ENCODE measurements at regions not wholly inside any gene's neighbourhood (a gene's known extent, or its start where the extent isn't known, plus 50 kb on each side); places are given as distances from the start of the nearest gene placed in this dataset.

DNA sequence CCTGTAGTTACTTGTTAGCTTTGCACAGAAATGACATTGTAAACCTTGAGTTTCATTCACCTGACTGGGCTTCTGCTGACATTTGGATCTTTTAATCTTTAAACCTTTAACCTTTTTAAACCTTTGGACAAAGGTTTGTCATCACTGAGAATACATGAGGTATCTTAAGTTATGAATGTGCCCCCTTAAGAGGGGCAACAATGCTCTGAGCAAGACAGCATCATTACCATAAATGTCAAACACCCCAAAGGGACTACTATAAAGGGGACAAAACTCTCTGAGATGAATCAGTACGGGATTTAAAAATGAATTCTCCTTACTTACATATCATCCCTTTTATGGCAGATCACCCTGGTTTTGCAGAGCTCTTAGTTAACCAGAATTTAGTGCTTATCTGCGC, 203.3 kb downstream of the COG6 start:
- TF ChIP-seq, protein P1, sequence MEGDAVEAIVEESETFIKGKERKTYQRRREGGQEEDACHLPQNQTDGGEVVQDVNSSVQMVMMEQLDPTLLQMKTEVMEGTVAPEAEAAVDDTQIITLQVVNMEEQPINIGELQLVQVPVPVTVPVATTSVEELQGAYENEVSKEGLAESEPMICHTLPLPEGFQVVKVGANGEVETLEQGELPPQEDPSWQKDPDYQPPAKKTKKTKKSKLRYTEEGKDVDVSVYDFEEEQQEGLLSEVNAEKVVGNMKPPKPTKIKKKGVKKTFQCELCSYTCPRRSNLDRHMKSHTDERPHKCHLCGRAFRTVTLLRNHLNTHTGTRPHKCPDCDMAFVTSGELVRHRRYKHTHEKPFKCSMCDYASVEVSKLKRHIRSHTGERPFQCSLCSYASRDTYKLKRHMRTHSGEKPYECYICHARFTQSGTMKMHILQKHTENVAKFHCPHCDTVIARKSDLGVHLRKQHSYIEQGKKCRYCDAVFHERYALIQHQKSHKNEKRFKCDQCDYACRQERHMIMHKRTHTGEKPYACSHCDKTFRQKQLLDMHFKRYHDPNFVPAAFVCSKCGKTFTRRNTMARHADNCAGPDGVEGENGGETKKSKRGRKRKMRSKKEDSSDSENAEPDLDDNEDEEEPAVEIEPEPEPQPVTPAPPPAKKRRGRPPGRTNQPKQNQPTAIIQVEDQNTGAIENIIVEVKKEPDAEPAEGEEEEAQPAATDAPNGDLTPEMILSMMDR (IDR thresholded peaks at IDR 0.05; ENCODE audit: poor library complexity): no peak
- TF ChIP-seq EZH2 (IDR thresholded peaks at IDR 0.05; ENCODE audit: borderline replicate concordance): no peak
- H3K4me2 ChIP-seq: no peak overlapping the region
- no peak overlapping the region for H3K4me3 ChIP-seq
- no peak for DNase-seq (ENCODE audit: low spot score)
- H2AFZ ChIP-seq: no peak overlapping the region
- no peaks in the 10 kb centered on the region for H3K79me2 ChIP-seq
- H3K9me2 ChIP-seq (replicated peaks; ENCODE audit: insufficient read depth): no peaks in the 10 kb centered on the region
- 63% methylated on average over 2 of the region's 2 CpGs for WGBS (ENCODE audit: low lambda C conversion rate, missing lambda C conversion rate)
- no peaks in the 10 kb centered on the region for H3K27me3 ChIP-seq
- no peaks in the 10 kb centered on the region for H3K36me3 ChIP-seq (replicated peaks; ENCODE audit: insufficient read depth, low read depth)
- H3K4me1 ChIP-seq (ENCODE audit: insufficient read depth): no peaks in the 10 kb centered on the region
- no peak overlapping the region for H3K27ac ChIP-seq
- H4K20me1 ChIP-seq (ENCODE audit: insufficient read depth, poor library complexity, severe bottlenecking): no peaks in the 10 kb centered on the region
- no peaks in the 10 kb centered on the region for H3K9me3 ChIP-seq (ENCODE audit: low read depth)

DNA sequence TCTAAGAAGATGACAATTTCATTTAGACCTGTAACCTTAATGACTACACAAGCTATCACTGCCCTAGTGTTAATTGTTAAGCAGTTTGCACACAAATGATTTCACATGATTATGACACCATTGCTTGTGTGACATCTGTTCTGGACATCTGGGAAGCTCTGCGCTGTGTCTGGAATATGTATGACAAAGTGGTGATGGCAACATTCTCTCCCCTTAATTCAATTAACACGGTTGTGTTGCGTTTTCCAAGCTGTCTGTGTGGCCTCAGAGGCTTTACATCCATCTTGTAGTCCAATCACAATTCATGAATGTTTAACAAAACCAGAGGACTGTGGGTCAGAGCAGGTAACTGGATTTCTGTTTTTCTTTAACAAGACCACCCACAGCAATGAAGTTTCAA, 204.4 kb downstream of the COG6 start:
- Histone ChIP-seq H3K4me1 (ENCODE audit: insufficient read depth) (no peaks in the 10 kb centered on the region), H3K27ac (no peak overlapping the region), H3K9me3 (ENCODE audit: low read depth) (no peaks in the 10 kb centered on the region), H2AFZ (no peak overlapping the region), H3K27me3 (no peaks in the 10 kb centered on the region), H3K36me3 (replicated peaks; ENCODE audit: insufficient read depth, low read depth) (no peaks in the 10 kb centered on the region), H3K9me2 (replicated peaks; ENCODE audit: insufficient read depth) (no peaks in the 10 kb centered on the region), H4K20me1 (ENCODE audit: insufficient read depth, poor library complexity, severe bottlenecking) (no peaks in the 10 kb centered on the region), H3K79me2 (no peaks in the 10 kb centered on the region), H3K4me2 (no peak overlapping the region), H3K4me3 (no peak overlapping the region)
- 76% methylated on average over 3 of the region's 3 CpGs for WGBS (ENCODE audit: low lambda C conversion rate, missing lambda C conversion rate)
- TF ChIP-seq, protein P1 (IDR thresholded peaks at IDR 0.05; ENCODE audit: poor library complexity): no peak
- TF ChIP-seq EZH2phosphoT487 (IDR thresholded peaks at IDR 0.05; ENCODE audit: low read depth, severe bottlenecking, unreplicated experiment) (no peak), EZH2 (IDR thresholded peaks at IDR 0.05; ENCODE audit: borderline replicate concordance) (no peak)
- no peak for DNase-seq (ENCODE audit: low spot score)

DNA sequence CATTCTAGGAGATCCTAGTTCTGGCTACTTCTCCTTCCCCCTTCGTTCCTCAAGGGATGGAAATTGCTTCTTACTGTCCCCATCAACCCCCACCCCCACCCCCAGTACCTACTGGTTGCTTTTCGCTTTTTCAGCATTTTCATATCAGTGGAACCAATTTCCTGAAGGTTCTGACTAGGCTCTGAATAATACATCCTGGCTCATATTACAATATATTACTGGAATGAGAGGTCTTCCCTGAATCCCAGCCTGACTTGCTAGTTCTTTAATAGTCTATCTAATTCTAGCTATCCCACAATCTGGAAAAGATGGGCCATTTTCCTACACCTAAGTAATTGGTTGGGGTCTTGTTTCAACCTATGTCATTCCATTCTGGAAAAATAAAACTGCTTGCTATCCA, 207.4 kb downstream of the COG6 start:
- WGBS (ENCODE audit: low lambda C conversion rate, missing lambda C conversion rate): 89% methylated on average over 2 of the region's 2 CpGs
- TF ChIP-seq EZH2phosphoT487 (IDR thresholded peaks at IDR 0.05; ENCODE audit: low read depth, severe bottlenecking, unreplicated experiment) (no peak), EZH2 (IDR thresholded peaks at IDR 0.05; ENCODE audit: borderline replicate concordance) (no peak)
- TF ChIP-seq, protein P1 (IDR thresholded peaks at IDR 0.05; ENCODE audit: poor library complexity): no peak
- no peaks in the 10 kb centered on the region for H3K9me2 ChIP-seq (replicated peaks; ENCODE audit: insufficient read depth)

DNA sequence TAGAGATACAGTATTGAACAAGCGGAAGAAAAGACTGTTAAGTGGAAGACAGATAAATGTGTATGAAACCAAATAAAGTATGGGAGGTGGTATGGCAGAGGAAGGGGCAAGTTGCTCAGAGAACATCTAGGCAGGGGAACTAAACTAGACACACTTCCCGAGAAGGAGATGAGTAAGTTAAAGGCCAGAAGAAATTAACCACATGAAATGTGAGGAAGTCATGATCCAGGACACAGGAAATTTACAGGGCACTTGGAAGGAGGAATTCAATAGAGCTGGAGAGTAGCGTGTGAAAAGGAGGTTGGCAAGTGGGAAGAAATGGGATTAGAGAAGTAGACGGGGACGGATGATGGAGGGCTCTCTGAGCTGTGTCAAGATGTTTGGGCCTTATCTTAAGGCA, 208.8 kb downstream of the COG6 start:
- Histone ChIP-seq H3K27ac (no peak overlapping the region), H3K27me3 (no peaks in the 10 kb centered on the region), H3K36me3 (replicated peaks; ENCODE audit: insufficient read depth, low read depth) (no peaks in the 10 kb centered on the region), H3K4me2 (no peak overlapping the region), H3K4me1 (ENCODE audit: insufficient read depth) (no peaks in the 10 kb centered on the region), H3K9me2 (replicated peaks; ENCODE audit: insufficient read depth) (no peaks in the 10 kb centered on the region), H3K4me3 (no peak overlapping the region), H3K9me3 (ENCODE audit: low read depth) (no peaks in the 10 kb centered on the region), H3K79me2 (no peaks in the 10 kb centered on the region), H2AFZ (no peak overlapping the region), H4K20me1 (ENCODE audit: insufficient read depth, poor library complexity, severe bottlenecking) (no peaks in the 10 kb centered on the region)
- TF ChIP-seq, protein P1 (IDR thresholded peaks at IDR 0.05; ENCODE audit: poor library complexity): no peak
- TF ChIP-seq EZH2 (IDR thresholded peaks at IDR 0.05; ENCODE audit: borderline replicate concordance) (no peak), EZH2phosphoT487 (IDR thresholded peaks at IDR 0.05; ENCODE audit: low read depth, severe bottlenecking, unreplicated experiment) (no peak)
- 95% methylated on average over 5 of the region's 5 CpGs for WGBS (ENCODE audit: low lambda C conversion rate, missing lambda C conversion rate)
- DNase-seq (ENCODE audit: low spot score): no peak

More for the DNA sequence above, 207.4 kb downstream of the COG6 start:
- Histone ChIP-seq H3K27me3 (no peaks in the 10 kb centered on the region), H3K4me1 (ENCODE audit: insufficient read depth) (no peaks in the 10 kb centered on the region), H3K27ac (no peak overlapping the region), H4K20me1 (ENCODE audit: insufficient read depth, poor library complexity, severe bottlenecking) (no peaks in the 10 kb centered on the region), H3K9me3 (ENCODE audit: low read depth) (no peaks in the 10 kb centered on the region), H3K4me2 (no peak overlapping the region), H3K4me3 (no peak overlapping the region), H3K36me3 (replicated peaks; ENCODE audit: insufficient read depth, low read depth) (no peaks in the 10 kb centered on the region), H3K79me2 (no peaks in the 10 kb centered on the region), H2AFZ (no peak overlapping the region)
- DNase-seq (ENCODE audit: low spot score): no peak
